H9 (cell line): ENCODE measurements at regions not wholly inside any gene's neighbourhood (a gene's known extent, or its start where the extent isn't known, plus 50 kb on each side); places are given as distances from the start of the nearest gene placed in this dataset.

Experiments used
- DNase-seq: peaks from one replicate; pipeline ENCODE4 v3.0.0-alpha.2; 2017
- H2AFZ ChIP-seq: one replicate; pipeline ENCODE4 v1.6.1; 2013; ENCODE audit warnings: mild to moderate bottlenecking, low read length, control low read depth, moderate library complexity
- H2AK5ac ChIP-seq: 2 replicates; pipeline ENCODE4 v1.6.1; 2013; ENCODE audit warnings: low read length, control low read depth, mixed read lengths; ENCODE audit not compliant: insufficient read length
- H2BK120ac ChIP-seq: one replicate; pipeline ENCODE4 v1.6.1; 2013; ENCODE audit warnings: low read depth, mild to moderate bottlenecking, low read length, control low read depth, inconsistent platforms; ENCODE audit not compliant: poor library complexity, severe bottlenecking
- H2BK12ac ChIP-seq: 2 replicates; pipeline ENCODE4 v1.6.1; 2013; ENCODE audit warnings: low read length, control low read depth, mixed read lengths, low read depth; ENCODE audit not compliant: insufficient read length
- H2BK15ac ChIP-seq: 2 replicates; pipeline ENCODE4 v1.6.1; 2013; ENCODE audit warnings: low read depth, low read length, control low read depth
- H2BK20ac ChIP-seq: one replicate; pipeline ENCODE4 v1.6.1; 2013; ENCODE audit warnings: low read depth, mild to moderate bottlenecking, low read length, control low read depth, inconsistent platforms; ENCODE audit not compliant: poor library complexity, severe bottlenecking
- H2BK5ac ChIP-seq: 2 replicates; pipeline ENCODE4 v1.6.1; 2013; ENCODE audit warnings: low read length, control low read depth, mixed read lengths; ENCODE audit not compliant: insufficient read length
- H3K14ac ChIP-seq: 2 replicates; pipeline ENCODE4 v1.6.1; 2013; ENCODE audit warnings: low read length, control low read depth; ENCODE audit not compliant: insufficient read depth
- H3K18ac ChIP-seq: 2 replicates; pipeline ENCODE4 v1.6.1; 2013; ENCODE audit warnings: low read depth, mild to moderate bottlenecking, mixed read lengths, low read length, control low read depth; ENCODE audit not compliant: insufficient read length
- H3K23ac ChIP-seq: 2 replicates; pipeline ENCODE4 v1.6.1; 2013; ENCODE audit warnings: low read length, control low read depth, mixed read lengths, low read depth; ENCODE audit not compliant: insufficient read length
- H3K23me2 ChIP-seq: 2 replicates; pipeline ENCODE4 v1.6.1; 2013; ENCODE audit warnings: low read depth, mild to moderate bottlenecking, mixed read lengths, low read length, control low read depth; ENCODE audit not compliant: insufficient read length, poor library complexity, severe bottlenecking
- H3K27ac ChIP-seq: 2 replicates; pipeline ENCODE4 v1.5.1; 2013; ENCODE audit warnings: low read length, control low read depth, mixed read lengths, low read depth; ENCODE audit not compliant: insufficient read length
- H3K27me3 ChIP-seq: 2 replicates; pipeline ENCODE4 v1.6.1; 2013; ENCODE audit warnings: low read length, control low read depth, inconsistent platforms; ENCODE audit not compliant: insufficient read depth
- H3K4ac ChIP-seq: 2 replicates; pipeline ENCODE4 v1.6.1; 2013; ENCODE audit warnings: low read depth, mild to moderate bottlenecking, control low read depth, inconsistent platforms, low read length, moderate library complexity
- H3K4me1 ChIP-seq: 2 replicates; pipeline ENCODE4 v1.6.1; 2013; ENCODE audit warnings: low read length, control low read depth, inconsistent platforms; ENCODE audit not compliant: insufficient read depth
- H3K4me2 ChIP-seq: 2 replicates; pipeline ENCODE4 v1.6.1; 2013; ENCODE audit warnings: low read length, control low read depth, mixed read lengths; ENCODE audit not compliant: insufficient read length, insufficient read depth
- H3K56ac ChIP-seq: 2 replicates; pipeline ENCODE4 v1.6.1; 2013; ENCODE audit warnings: low read depth, mild to moderate bottlenecking, mixed read lengths, low read length, control low read depth; ENCODE audit not compliant: insufficient read length
- H3K79me1 ChIP-seq: 2 replicates; pipeline ENCODE4 v1.6.1; 2013; ENCODE audit warnings: low read depth, mild to moderate bottlenecking, moderate library complexity, low read length, control low read depth, inconsistent platforms; ENCODE audit not compliant: insufficient read depth, poor library complexity, severe bottlenecking
- H3K79me2 ChIP-seq: 2 replicates; pipeline ENCODE4 v1.6.1; 2013; ENCODE audit warnings: low read length, control low read depth, inconsistent platforms; ENCODE audit not compliant: insufficient read depth
- H3K9ac ChIP-seq: 2 replicates; pipeline ENCODE4 v1.6.1; 2013; ENCODE audit warnings: low read length, control low read depth, mixed read lengths; ENCODE audit not compliant: insufficient read length; ENCODE audit errors: extremely low read depth
- H3K9me3 ChIP-seq: one replicate; pipeline ENCODE4 v1.6.1; 2013; ENCODE audit warnings: low read depth, low read length, inconsistent platforms; ENCODE audit not compliant: control insufficient read depth
- H3T11ph ChIP-seq: one replicate; pipeline ENCODE4 v1.6.1; 2013; ENCODE audit warnings: mild to moderate bottlenecking, low read length, control low read depth, inconsistent platforms
- H4K20me1 ChIP-seq: one replicate; pipeline ENCODE4 v1.6.1; 2013; ENCODE audit not compliant: control insufficient read depth, insufficient read length, insufficient read depth
- H4K5ac ChIP-seq: 2 replicates; pipeline ENCODE4 v1.6.1; 2013; ENCODE audit warnings: low read depth, mild to moderate bottlenecking, mixed read lengths, low read length, control low read depth; ENCODE audit not compliant: insufficient read length
- H4K8ac ChIP-seq: replicated peaks from 2 replicates; pipeline ENCODE4 v1.6.1; 2013; ENCODE audit warnings: low read length, control low read depth, mixed read lengths, low read depth; ENCODE audit not compliant: insufficient read length
- H4K91ac ChIP-seq: 2 replicates; pipeline ENCODE4 v1.6.1; 2013; ENCODE audit warnings: low read depth, mild to moderate bottlenecking, moderate library complexity, mixed read lengths, low read length, control low read depth; ENCODE audit not compliant: insufficient read length
- H3K27ac Mint-ChIP-seq, 3 experiments: 2 replicates in 2 of 3; 3 replicates in 1 of 3; pipeline ENCODE4 v1.8.0; 2020 to 2021; ENCODE audit warnings: mixed read lengths in 3 of 3, mild to moderate bottlenecking in 1 of 3, moderate library complexity in 1 of 3
- H3K27me3 Mint-ChIP-seq: 2 replicates; pipeline ENCODE4 v1.8.0; 2021; ENCODE audit warnings: low read depth, mild to moderate bottlenecking, moderate library complexity, mixed read lengths
- H3K36me3 Mint-ChIP-seq, 3 experiments: 2 replicates in 2 of 3; 3 replicates in 1 of 3; pipeline ENCODE4 v1.8.0; 2020 to 2021; ENCODE audit warnings: low read depth in 3 of 3, mixed read lengths in 3 of 3; ENCODE audit not compliant: insufficient read depth in 1 of 3
- H3K4me1 Mint-ChIP-seq, 2 experiments: 2 replicates each; pipeline ENCODE4 v1.8.0; 2020; ENCODE audit warnings: mixed read lengths in 2 of 2
- H3K4me3 Mint-ChIP-seq, 2 experiments: 2 replicates in 1 of 2; 3 replicates in 1 of 2; pipeline ENCODE4 v1.8.0; 2020 to 2021; ENCODE audit warnings: mild to moderate bottlenecking in 2 of 2, mixed read lengths in 2 of 2, moderate library complexity in 1 of 2
- H3K9me3 Mint-ChIP-seq, 2 experiments: 2 replicates in 1 of 2; 3 replicates in 1 of 2; pipeline ENCODE4 v1.8.0; 2020; ENCODE audit warnings: mild to moderate bottlenecking in 2 of 2, mixed read lengths in 2 of 2, moderate library complexity in 1 of 2
- WGBS: extraction: QIAGEN DNeasy Blood & Tissue Kit; methylation state at CpG from one replicate; pipeline ENCODE4 v1.1.7; 2013; ENCODE audit warnings: missing lambda C conversion rate, low lambda C conversion rate, mixed read lengths; ENCODE audit not compliant: insufficient read length; ENCODE audit errors: extremely low coverage; 5-methylcytosine and 5-hydroxymethylcytosine counted together
- TF ChIP-seq, protein P1 (sequence below): fragments of 200-600 bp; sonication (generic); conservative IDR thresholded peaks from 3 replicates; pipeline ENCODE4 v1.8.0; 2021; ENCODE audit warnings: antibody characterized with exemption, mild to moderate bottlenecking

DNA sequence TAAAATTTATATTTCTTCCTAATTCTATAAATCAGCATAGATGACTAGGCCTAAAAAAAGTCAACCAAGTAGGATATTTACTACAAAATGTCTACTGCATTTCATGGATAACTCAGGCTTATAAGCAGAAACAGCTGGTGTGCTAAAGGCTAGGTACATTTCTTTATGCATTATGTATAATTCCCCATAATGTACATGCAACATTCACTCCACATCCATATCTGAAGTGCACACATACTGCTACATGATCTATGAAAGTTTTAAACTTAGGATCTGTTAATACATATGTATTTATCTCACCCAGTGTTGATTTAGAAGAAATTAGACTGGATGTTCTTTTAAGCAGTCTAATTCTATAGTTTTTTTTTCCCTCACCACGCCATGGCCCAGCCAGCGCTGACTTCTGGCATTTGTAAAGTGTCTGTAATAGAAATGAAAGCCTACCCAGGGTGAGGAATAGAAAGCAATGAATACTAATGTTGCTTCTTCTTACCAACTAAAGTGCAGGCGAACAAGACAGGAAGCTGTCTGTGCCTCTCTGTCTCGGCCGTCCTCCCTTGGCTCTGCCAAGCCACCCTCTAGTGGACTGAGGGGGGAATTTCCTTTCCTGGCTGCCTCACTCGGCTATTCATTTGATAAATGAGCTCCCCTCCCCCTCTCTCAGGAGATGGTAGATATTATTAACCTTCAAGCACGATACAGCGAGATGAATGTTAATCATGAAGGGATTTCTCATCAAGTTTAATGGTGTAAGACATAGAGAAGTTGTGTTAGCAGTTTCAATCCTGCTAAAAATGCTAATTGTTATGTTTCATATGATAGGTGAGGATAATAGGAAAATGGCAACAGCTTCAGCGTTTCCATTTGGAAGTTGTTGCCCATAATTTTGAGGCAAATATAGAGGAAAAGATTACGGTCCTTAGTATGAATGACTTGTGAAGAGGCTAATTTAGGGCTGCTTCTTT, 384.5 kb downstream of the MTX2 start:
- H3K23me2 ChIP-seq = no peaks in the 10 kb centered on the region
- no peak overlapping the region for H2BK120ac ChIP-seq
- H3T11ph ChIP-seq = no peak overlapping the region
- no peak overlapping the region for H3K14ac ChIP-seq
- H3K4me1 ChIP-seq = 0 out of 2 replicates have a peak, but pooled peaks cover 5% of the 10 kb centered on the region
- no CpG with 5 or more reads among the region's 10 CpGs for WGBS
- H2BK15ac ChIP-seq = no peak overlapping the region
- no peaks in the 10 kb centered on the region for H3K79me1 ChIP-seq
- Mint-ChIP-seq H3K36me3 (no peaks in the 10 kb centered on the region), H3K27ac (no peak overlapping the region), H3K4me3 (no peak overlapping the region), H3K9me3 (no peaks in the 10 kb centered on the region), H3K4me1 (peaks cover 13 to 22% of the 10 kb centered on the region in 2 experiments), H3K27me3 (peaks cover 6% of the 10 kb centered on the region; the same call in 1 of the 2 replicates)
- no peaks in the 10 kb centered on the region for H4K20me1 ChIP-seq
- no peaks in the 10 kb centered on the region for H3K9me3 ChIP-seq
- H3K4me2 ChIP-seq = no peak overlapping the region
- H3K79me2 ChIP-seq = no peaks in the 10 kb centered on the region
- no peak overlapping the region for H2AK5ac ChIP-seq
- no peak overlapping the region for H3K9ac ChIP-seq
- no peak overlapping the region for H4K8ac ChIP-seq
- H3K56ac ChIP-seq = no peak overlapping the region
- TF ChIP-seq, protein P1, sequence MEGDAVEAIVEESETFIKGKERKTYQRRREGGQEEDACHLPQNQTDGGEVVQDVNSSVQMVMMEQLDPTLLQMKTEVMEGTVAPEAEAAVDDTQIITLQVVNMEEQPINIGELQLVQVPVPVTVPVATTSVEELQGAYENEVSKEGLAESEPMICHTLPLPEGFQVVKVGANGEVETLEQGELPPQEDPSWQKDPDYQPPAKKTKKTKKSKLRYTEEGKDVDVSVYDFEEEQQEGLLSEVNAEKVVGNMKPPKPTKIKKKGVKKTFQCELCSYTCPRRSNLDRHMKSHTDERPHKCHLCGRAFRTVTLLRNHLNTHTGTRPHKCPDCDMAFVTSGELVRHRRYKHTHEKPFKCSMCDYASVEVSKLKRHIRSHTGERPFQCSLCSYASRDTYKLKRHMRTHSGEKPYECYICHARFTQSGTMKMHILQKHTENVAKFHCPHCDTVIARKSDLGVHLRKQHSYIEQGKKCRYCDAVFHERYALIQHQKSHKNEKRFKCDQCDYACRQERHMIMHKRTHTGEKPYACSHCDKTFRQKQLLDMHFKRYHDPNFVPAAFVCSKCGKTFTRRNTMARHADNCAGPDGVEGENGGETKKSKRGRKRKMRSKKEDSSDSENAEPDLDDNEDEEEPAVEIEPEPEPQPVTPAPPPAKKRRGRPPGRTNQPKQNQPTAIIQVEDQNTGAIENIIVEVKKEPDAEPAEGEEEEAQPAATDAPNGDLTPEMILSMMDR = peak; percentile 81
- H3K27ac ChIP-seq = no peak overlapping the region
- H4K91ac ChIP-seq = no peak overlapping the region
- H2BK12ac ChIP-seq = no peak overlapping the region
- no peak overlapping the region for H4K5ac ChIP-seq
- no peak overlapping the region for H2BK5ac ChIP-seq
- peak; percentile 81 for DNase-seq
- no peak overlapping the region for H2AFZ ChIP-seq
- no peak overlapping the region for H2BK20ac ChIP-seq
- no peak overlapping the region for H3K18ac ChIP-seq
- no peak overlapping the region for H3K4ac ChIP-seq
- no peaks in the 10 kb centered on the region for H3K27me3 ChIP-seq
- no peak overlapping the region for H3K23ac ChIP-seq
